CD8-positive, alpha-beta memory T cell (primary cell): ENCODE measurements at regions not wholly inside any gene's neighbourhood (a gene's known extent, or its start where the extent isn't known, plus 50 kb on each side); places are given as distances from the start of the nearest gene placed in this dataset.

ENCODE experiments used
- CTCF ChIA-PET: fragments of 350-600 bp; sonication (Branson Sonifier 250); formaldehyde crosslinking; loops from one replicate; lab custom pipeline; 2021; ENCODE audit warnings: antibody characterized with exemption; lab: Charles Lee
- POLR2A ChIA-PET: fragments of 350-600 bp; sonication (Branson Sonifier 250); formaldehyde crosslinking; loops from one replicate; lab custom pipeline; 2021; ENCODE audit warnings: antibody characterized with exemption; lab: Charles Lee
- DNase-seq, 5 donors: peaks; one replicate each; pipeline versions ENCODE4 v3.0.0 to v3.0.0-alpha.2; 2020 to 2022; ENCODE audit warnings: mixed read lengths in 1 of 5
- H3K27ac ChIP-seq: one replicate; pipeline ENCODE4 v1.7.0; 2013; ENCODE audit warnings: low read depth, mild to moderate bottlenecking, low read length, moderate library complexity
- H3K27me3 ChIP-seq: 2 replicates; pipeline ENCODE4 v1.7.0; 2013; ENCODE audit warnings: low read length, mild to moderate bottlenecking; ENCODE audit not compliant: insufficient read depth, poor library complexity, severe bottlenecking
- H3K36me3 ChIP-seq: 2 replicates; pipeline ENCODE4 v1.7.0; 2013; ENCODE audit warnings: mild to moderate bottlenecking, low read length, moderate library complexity; ENCODE audit not compliant: insufficient read depth
- H3K4me1 ChIP-seq: 2 replicates; pipeline ENCODE4 v1.7.0; 2013; ENCODE audit warnings: mild to moderate bottlenecking, low read length, moderate library complexity; ENCODE audit not compliant: insufficient read depth
- H3K4me3 ChIP-seq: 2 replicates; pipeline ENCODE4 v1.7.0; 2013; ENCODE audit warnings: mild to moderate bottlenecking, low read length
- H3K9me3 ChIP-seq: 2 replicates; pipeline ENCODE4 v1.7.0; 2013; ENCODE audit warnings: mild to moderate bottlenecking, low read length
- H3K27ac Mint-ChIP-seq, 8 donors: one replicate each; pipeline ENCODE4 v1.8.0; 2020 to 2021; ENCODE audit warnings: mixed read lengths in 8 of 8, mild to moderate bottlenecking in 6 of 8, inconsistent platforms in 3 of 8, moderate library complexity in 3 of 8
- H3K27me3 Mint-ChIP-seq, 2 donors: one replicate each; pipeline ENCODE4 v1.8.0; 2020 to 2021; ENCODE audit warnings: mixed read lengths in 2 of 2, mild to moderate bottlenecking in 1 of 2, moderate library complexity in 1 of 2
- H3K36me3 Mint-ChIP-seq, 3 donors: one replicate each; pipeline ENCODE4 v1.8.0; 2020 to 2021; ENCODE audit warnings: mixed read lengths in 3 of 3, inconsistent platforms in 1 of 3, mild to moderate bottlenecking in 1 of 3
- H3K4me1 Mint-ChIP-seq, 3 donors: one replicate each; pipeline ENCODE4 v1.8.0; 2020 to 2021; ENCODE audit warnings: mixed read lengths in 3 of 3, inconsistent platforms in 1 of 3, mild to moderate bottlenecking in 1 of 3
- H3K4me3 Mint-ChIP-seq, 7 donors: one replicate each; pipeline ENCODE4 v1.8.0; 2020 to 2021; ENCODE audit warnings: mixed read lengths in 7 of 7, mild to moderate bottlenecking in 6 of 7, moderate library complexity in 4 of 7, inconsistent platforms in 2 of 7
- H3K9me3 Mint-ChIP-seq, 5 donors: one replicate each; pipeline ENCODE4 v1.8.0; 2020 to 2022; ENCODE audit warnings: mixed read lengths in 5 of 5, mild to moderate bottlenecking in 3 of 5, moderate library complexity in 2 of 5, inconsistent platforms in 1 of 5

DNA sequence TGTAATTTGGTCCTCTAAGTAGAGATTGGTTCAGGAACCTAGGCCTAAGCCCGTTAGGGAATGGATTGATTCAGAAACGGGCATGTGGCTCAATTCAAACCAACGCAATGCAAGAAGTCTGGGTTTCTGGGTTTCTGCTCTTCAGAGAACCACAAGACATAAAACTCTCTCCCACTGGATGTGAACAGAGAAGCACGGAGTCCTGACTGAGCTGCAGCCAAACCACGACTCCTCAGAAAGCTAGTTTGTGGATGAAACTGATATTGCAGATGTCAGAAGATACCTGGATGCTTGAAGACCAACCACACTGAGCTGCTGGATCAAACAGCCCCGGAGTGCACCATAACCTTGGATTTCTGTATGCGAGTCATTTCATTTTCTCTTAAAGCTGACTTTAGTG is 50.0 kb downstream of the SOD2 start:
- Histone ChIP-seq H3K9me3 (no peaks in the 10 kb centered on the region), H3K4me1 (no peaks in the 10 kb centered on the region), H3K4me3 (no peak overlapping the region), H3K27ac (no peak overlapping the region), H3K27me3 (no peaks in the 10 kb centered on the region), H3K36me3 (no peaks in the 10 kb centered on the region)
- ChIA-PET CTCF (no interaction called here), POLR2A (no interaction called here)
- H3K27ac Mint-ChIP-seq, result no peak overlapping the region
- peaks cover 8 to 30% (median 11%) of the 10 kb centered on the region in 3 donors for H3K36me3 Mint-ChIP-seq
- peaks cover 0 to 12% (median 2%) of the 10 kb centered on the region in 5 donors for H3K9me3 Mint-ChIP-seq
- peaks cover 0 to 2% of the 10 kb centered on the region in 2 donors for H3K27me3 Mint-ChIP-seq
- peaks cover 0 to 6% (median 3%) of the 10 kb centered on the region in 3 donors for H3K4me1 Mint-ChIP-seq
- no peak overlapping the region for H3K4me3 Mint-ChIP-seq
- DNase-seq, result no peak

GRCh38 chr6:159642481-159642880 is 50.6 kb downstream of the SOD2 start:
- Histone ChIP-seq H3K4me3 (no peak overlapping the region), H3K27ac (no peak overlapping the region), H3K9me3 (no peaks in the 10 kb centered on the region), H3K4me1 (no peaks in the 10 kb centered on the region), H3K36me3 (no peaks in the 10 kb centered on the region), H3K27me3 (no peaks in the 10 kb centered on the region)
- peaks cover 0 to 12% (median 2%) of the 10 kb centered on the region in 5 donors for H3K9me3 Mint-ChIP-seq
- no peak overlapping the region for H3K27ac Mint-ChIP-seq
- no peak for DNase-seq
- CTCF ChIA-PET, result no interaction called here
- POLR2A ChIA-PET, result no interaction called here
- peaks cover 0 to 6% (median 3%) of the 10 kb centered on the region in 3 donors for H3K4me1 Mint-ChIP-seq
- H3K4me3 Mint-ChIP-seq, result no peak overlapping the region
- peaks cover 0 to 2% of the 10 kb centered on the region in 2 donors for H3K27me3 Mint-ChIP-seq
- H3K36me3 Mint-ChIP-seq, result peaks cover 8 to 30% (median 11%) of the 10 kb centered on the region in 3 donors

DNA sequence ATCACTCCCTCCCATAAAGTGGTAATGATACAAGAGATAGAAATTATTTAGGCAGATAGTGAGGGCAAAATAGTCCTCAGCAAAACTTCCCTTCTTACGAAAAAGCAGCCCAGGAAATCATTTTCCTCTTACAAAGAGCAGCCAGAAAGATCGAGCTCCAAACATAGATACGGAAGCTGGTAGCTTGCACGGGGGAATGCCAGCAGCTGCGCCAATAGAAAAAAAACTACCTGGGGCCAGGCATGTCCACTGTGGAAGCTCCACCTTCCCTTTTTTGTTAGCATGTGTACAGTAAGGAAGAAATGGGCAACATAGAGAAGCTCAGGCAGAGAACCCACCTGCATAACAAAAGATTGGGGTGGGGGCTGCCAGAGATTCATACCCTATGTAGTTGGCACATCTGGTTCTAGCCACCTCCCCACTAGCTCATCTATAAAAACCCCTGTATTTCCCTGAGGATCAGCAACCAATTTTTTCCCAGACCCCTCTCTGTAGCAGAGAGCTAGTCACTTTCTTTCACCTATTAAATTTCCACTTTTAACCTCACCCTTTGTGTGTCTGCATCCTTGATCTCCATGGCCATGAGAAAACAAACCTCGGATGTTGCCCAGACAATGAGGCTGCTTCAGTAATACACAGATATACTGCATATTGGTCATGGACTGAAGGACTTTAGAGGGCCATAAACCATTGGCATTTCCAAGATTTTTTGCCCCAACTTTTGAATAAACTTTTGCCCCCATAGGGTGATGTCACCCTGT is 52.1 kb downstream of the SOD2 start:
- Mint-ChIP-seq H3K9me3 (peaks cover 0 to 12% (median 2%) of the 10 kb centered on the region in 5 donors), H3K4me3 (no peak overlapping the region), H3K27me3 (peaks cover 0 to 2% of the 10 kb centered on the region in 2 donors), H3K36me3 (peaks cover 8 to 30% (median 11%) of the 10 kb centered on the region in 3 donors), H3K4me1 (no peaks in the 10 kb centered on the region), H3K27ac (no peak overlapping the region)
- no peaks in the 10 kb centered on the region for H3K27me3 ChIP-seq
- H3K36me3 ChIP-seq, result no peaks in the 10 kb centered on the region
- ChIA-PET CTCF (interaction anchor here (0.8 kb wide), 1 partner anchor 9 kb away, joined by 3 read pairs; no protein-coding TSS in a partner anchor), POLR2A (no interaction called here)
- no peaks in the 10 kb centered on the region for H3K9me3 ChIP-seq
- H3K4me1 ChIP-seq, result no peaks in the 10 kb centered on the region
- no peak overlapping the region for H3K27ac ChIP-seq
- no peak overlapping the region for H3K4me3 ChIP-seq
- no peak for DNase-seq

DNA sequence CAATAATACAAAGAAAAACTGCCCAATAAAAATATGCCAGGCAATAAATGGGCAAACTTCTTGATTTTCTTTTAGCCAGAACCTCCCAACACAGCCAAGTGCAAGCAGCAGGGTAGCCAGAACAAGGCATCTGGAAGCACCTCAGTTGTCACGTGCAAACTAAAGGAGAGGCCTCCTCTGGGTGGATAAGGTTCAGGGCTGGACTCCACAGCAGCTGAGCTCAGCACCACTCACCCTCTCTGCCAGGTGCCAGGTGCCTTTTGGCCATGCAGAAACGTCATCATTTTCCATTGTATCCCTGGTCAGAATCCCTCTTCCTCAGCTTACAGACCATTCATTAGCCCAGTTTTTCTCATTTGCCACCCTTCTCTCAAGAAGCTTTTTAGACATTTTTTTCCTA is 52.7 kb downstream of the SOD2 start:
- peaks cover 0 to 2% of the 10 kb centered on the region in 2 donors for H3K27me3 Mint-ChIP-seq
- H3K4me3 Mint-ChIP-seq, result no peak overlapping the region
- no peaks in the 10 kb centered on the region for H3K4me1 ChIP-seq
- H3K9me3 ChIP-seq, result no peaks in the 10 kb centered on the region
- CTCF ChIA-PET, result interaction anchor here (0.8 kb wide), 1 partner anchor 9 kb away, joined by 3 read pairs; no protein-coding TSS in a partner anchor
- peaks cover 0 to 12% (median 2%) of the 10 kb centered on the region in 5 donors for H3K9me3 Mint-ChIP-seq
- H3K27ac Mint-ChIP-seq, result no peak overlapping the region
- no peaks in the 10 kb centered on the region for H3K36me3 ChIP-seq
- peaks cover 8 to 30% (median 11%) of the 10 kb centered on the region in 3 donors for H3K36me3 Mint-ChIP-seq
- no peak overlapping the region for H3K4me3 ChIP-seq
- POLR2A ChIA-PET, result no interaction called here
- no peaks in the 10 kb centered on the region for H3K4me1 Mint-ChIP-seq
- H3K27me3 ChIP-seq, result no peaks in the 10 kb centered on the region
- H3K27ac ChIP-seq, result no peak overlapping the region
- no peak for DNase-seq

GRCh38 chr6:159639721-159640120 is 53.3 kb downstream of the SOD2 start:
- Histone ChIP-seq H3K36me3 (no peaks in the 10 kb centered on the region), H3K27me3 (no peaks in the 10 kb centered on the region), H3K9me3 (no peaks in the 10 kb centered on the region), H3K27ac (no peak overlapping the region), H3K4me1 (no peaks in the 10 kb centered on the region), H3K4me3 (no peak overlapping the region)
- Mint-ChIP-seq H3K27me3 (no peaks in the 10 kb centered on the region), H3K9me3 (peaks cover 0 to 12% (median 2%) of the 10 kb centered on the region in 5 donors), H3K4me1 (no peaks in the 10 kb centered on the region), H3K27ac (no peak overlapping the region), H3K36me3 (peaks cover 5 to 30% (median 11%) of the 10 kb centered on the region in 3 donors), H3K4me3 (no peak overlapping the region)
- no peak for DNase-seq
- ChIA-PET CTCF (no interaction called here), POLR2A (no interaction called here)

DNA sequence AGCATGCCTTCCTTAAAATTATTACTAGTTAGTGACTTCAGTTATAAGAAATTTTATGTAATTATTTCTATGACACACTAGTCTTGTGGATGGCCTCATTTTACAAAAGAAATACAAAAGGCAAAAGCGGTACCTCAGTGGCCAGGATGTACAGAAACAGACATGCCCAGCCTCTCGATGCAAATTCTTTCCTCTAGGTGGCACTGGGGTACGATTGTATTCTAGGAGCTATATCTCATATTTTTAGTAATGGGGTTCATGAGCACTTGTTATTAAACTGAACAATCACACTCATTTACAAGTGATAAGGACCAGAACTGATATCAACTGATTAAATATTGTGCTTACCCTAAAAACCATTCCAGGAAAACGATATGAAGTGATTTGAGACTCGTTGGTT is 59.8 kb downstream of the SOD2 start:
- Histone ChIP-seq H3K27ac (no peak overlapping the region), H3K4me1 (no peaks in the 10 kb centered on the region), H3K9me3 (no peaks in the 10 kb centered on the region), H3K27me3 (no peaks in the 10 kb centered on the region), H3K4me3 (no peak overlapping the region), H3K36me3 (no peaks in the 10 kb centered on the region)
- CTCF ChIA-PET, result no interaction called here
- Mint-ChIP-seq H3K4me1 (no peaks in the 10 kb centered on the region), H3K27ac (no peak overlapping the region), H3K36me3 (peaks cover 0 to 9% (median 4%) of the 10 kb centered on the region in 3 donors), H3K9me3 (no peaks in the 10 kb centered on the region), H3K27me3 (no peaks in the 10 kb centered on the region), H3K4me3 (no peak overlapping the region)
- POLR2A ChIA-PET, result no interaction called here
- DNase-seq, result no peak

- H3K27ac Mint-ChIP-seq, result no peak overlapping the region
- no peaks in the 10 kb centered on the region for H3K4me1 Mint-ChIP-seq
- H3K9me3 Mint-ChIP-seq, result no peaks in the 10 kb centered on the region
- ChIA-PET POLR2A (interaction anchor here (0.5 kb wide), 1 partner anchor 54 kb away, joined by 3 read pairs; no protein-coding TSS in a partner anchor), CTCF (interaction anchor here (1.0 kb wide), 1 partner anchor 9 kb away, joined by 3 read pairs; no protein-coding TSS in a partner anchor)
- H3K36me3 ChIP-seq, result no peaks in the 10 kb centered on the region
- no peaks in the 10 kb centered on the region for H3K27me3 ChIP-seq
- H3K4me1 ChIP-seq, result no peaks in the 10 kb centered on the region
- DNase-seq, result no peak
- no peaks in the 10 kb centered on the region for H3K9me3 ChIP-seq
- no peaks in the 10 kb centered on the region for H3K27me3 Mint-ChIP-seq
- H3K27ac ChIP-seq, result no peak overlapping the region
- no peak overlapping the region for H3K4me3 Mint-ChIP-seq
- H3K36me3 Mint-ChIP-seq, result peaks cover 0 to 9% (median 4%) of the 10 kb centered on the region in 3 donors
- no peak overlapping the region for H3K4me3 ChIP-seq
Observed at GRCh38 chr6:159631886-159632285, 61.2 kb downstream of the SOD2 start.

DNA sequence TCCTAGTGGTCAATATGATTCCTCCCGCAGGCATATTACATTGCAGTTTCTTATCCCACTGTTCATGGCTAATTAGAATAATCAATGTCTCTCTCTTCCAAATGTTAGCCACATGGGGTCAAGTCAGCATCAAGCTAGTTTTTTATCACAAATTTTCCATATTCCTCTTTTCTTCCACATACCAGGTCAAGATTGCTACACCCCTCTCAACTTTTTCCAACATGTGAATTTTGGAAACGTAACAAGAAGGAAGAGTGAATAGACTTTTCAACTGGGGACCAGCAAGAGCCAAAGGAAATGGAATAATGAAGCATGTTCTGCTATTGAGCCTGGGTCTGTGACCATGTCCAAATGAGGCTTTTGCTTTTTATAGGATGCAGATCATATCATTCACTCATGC is 65.1 kb downstream of the SOD2 start:
- Mint-ChIP-seq H3K36me3 (peaks cover 0 to 17% (median 4%) of the 10 kb centered on the region in 3 donors), H3K27me3 (peaks cover 0 to 3% of the 10 kb centered on the region in 2 donors), H3K27ac (no peak overlapping the region), H3K9me3 (no peaks in the 10 kb centered on the region), H3K4me1 (no peaks in the 10 kb centered on the region), H3K4me3 (no peak overlapping the region)
- Histone ChIP-seq H3K4me3 (no peak overlapping the region), H3K4me1 (no peaks in the 10 kb centered on the region), H3K36me3 (no peaks in the 10 kb centered on the region), H3K27me3 (no peaks in the 10 kb centered on the region), H3K27ac (no peak overlapping the region), H3K9me3 (no peaks in the 10 kb centered on the region)
- POLR2A ChIA-PET, result no interaction called here
- no peak for DNase-seq
- CTCF ChIA-PET, result no interaction called here
